Ishikawa (cell line): ENCODE measurements at regions not wholly inside any gene's neighbourhood (a gene's known extent, or its start where the extent isn't known, plus 50 kb on each side); places are given as distances from the start of the nearest gene placed in this dataset.

ENCODE experiments used
- CREB1 ChIP-seq: IDR thresholded peaks from 2 replicates; pipeline ENCODE4 v1.6.1; 2012; ENCODE audit warnings: low read depth
- MAX ChIP-seq: IDR thresholded peaks from 2 replicates; pipeline ENCODE4 v1.6.1; 2012
- RAD21 ChIP-seq: IDR thresholded peaks from 2 replicates; pipeline ENCODE4 v1.6.1; 2012; ENCODE audit warnings: low read depth
- USF1 ChIP-seq: IDR thresholded peaks from 2 replicates; pipeline ENCODE4 v1.6.1; 2012
- YY1 ChIP-seq: IDR thresholded peaks from 2 replicates; pipeline ENCODE4 v1.6.1; 2012; ENCODE audit warnings: low read depth
- ZBTB7A ChIP-seq: IDR thresholded peaks from 2 replicates; pipeline ENCODE4 v1.6.1; 2012; ENCODE audit warnings: low read depth

- no peak for TF ChIP-seq RAD21
- TF ChIP-seq YY1: no peak
- TF ChIP-seq ZBTB7A: no peak
- no peak for TF ChIP-seq CREB1
- TF ChIP-seq USF1: no peak
- TF ChIP-seq MAX: no peak
Observed at GRCh38 chr4:119752936-119753335, 124.3 kb upstream of the PDE5A start.
